GM19372 (cell line): ENCODE measurements at regions not wholly inside any gene's neighbourhood (a gene's known extent, or its start where the extent isn't known, plus 50 kb on each side); places are given as distances from the start of the nearest gene placed in this dataset.
"Not testable (repeated sequence)": the region's sequence is repeated elsewhere in the genome, so short reads cannot be mapped to it uniquely, and the experiment has no call there.

Experiments
- ATAC-seq: cut with Tn5 transposase; IDR thresholded peaks from one replicate; pipeline ENCODE4 v1.9.1; 2021; ENCODE audit warnings: mild to moderate bottlenecking, low read depth, moderate library complexity; ENCODE audit not compliant: unreplicated experiment

GRCh38 chr18:51447351-51448342 lies 250.2 kb upstream of the MEX3C start:
- ATAC-seq = no peak

GRCh38 chr18:51448949-51449348 lies 251.5 kb upstream of the MEX3C start:
- ATAC-seq = no peak

- no peak for ATAC-seq
These were observed 256.1 kb upstream of the MEX3C start for GRCh38 chr18:51453594-51453993.

- ATAC-seq = no peak
These were observed 261.4 kb upstream of the MEX3C start for GRCh38 chr18:51458861-51459260.

GRCh38 chr18:51461956-51462355 lies 264.5 kb upstream of the MEX3C start:
- no peak for ATAC-seq

- ATAC-seq = no peak
These were observed 266.1 kb upstream of the MEX3C start for GRCh38 chr18:51463483-51464136.

- ATAC-seq = no peak
These were observed 281.4 kb upstream of the MEX3C start for GRCh38 chr18:51478908-51479307.

GRCh38 chr18:51479736-51480135 lies 282.3 kb upstream of the MEX3C start:
- ATAC-seq = no peak

GRCh38 chr18:51480407-51481261 lies 283.2 kb upstream of the MEX3C start:
- ATAC-seq = no peak

- ATAC-seq = no peak
These were observed 289.4 kb upstream of the MEX3C start for GRCh38 chr18:51486735-51487366.

- no peak for ATAC-seq
These were observed 292.9 kb upstream of the MEX3C start for GRCh38 chr18:51490417-51490816.

GRCh38 chr18:51490860-51491259 lies 293.4 kb upstream of the MEX3C start:
- ATAC-seq = no peak

- ATAC-seq = no peak
These were observed 294.3 kb upstream of the MEX3C start for GRCh38 chr18:51491678-51492372.

GRCh38 chr18:51498085-51498855 lies 300.8 kb upstream of the MEX3C start:
- ATAC-seq = no peak

GRCh38 chr18:51503351-51503750 lies 305.9 kb upstream of the MEX3C start:
- ATAC-seq = no peak

- ATAC-seq = no peak
These were observed 309.3 kb upstream of the MEX3C start for GRCh38 chr18:51506811-51507210.

- not testable (repeated sequence) for ATAC-seq
These were observed 310.9 kb upstream of the MEX3C start for GRCh38 chr18:51508410-51508809.

- ATAC-seq = no peak
These were observed 312.5 kb upstream of the MEX3C start for GRCh38 chr18:51510020-51510419.

GRCh38 chr18:51513517-51513916 lies 316.0 kb upstream of the MEX3C start:
- no peak for ATAC-seq
